Stimulated activated CD8-positive, alpha-beta memory T cell treated with anti-CD3 and anti-CD28 coated beads, Interleukin-15, amount 100 ng/mL, for 1 hour (primary cell): ENCODE measurements at regions not wholly inside any gene's neighbourhood (a gene's known extent, or its start where the extent isn't known, plus 50 kb on each side); places are given as distances from the start of the nearest gene placed in this dataset.

Experiments used
- DNase-seq: peaks from one replicate; pipeline ENCODE4 v3.0.0-alpha.2; 2020; ENCODE audit warnings: low read depth

GRCh38 chr5:110073534-110073933, 383.8 kb downstream of the MAN2A1 start:
- DNase-seq = no peak

GRCh38 chr5:110075656-110076055, 385.9 kb downstream of the MAN2A1 start:
- DNase-seq = no peak

- DNase-seq = no peak
Observed at GRCh38 chr5:110077147-110077546, 387.4 kb downstream of the MAN2A1 start.

GRCh38 chr5:110082194-110082593, 392.5 kb downstream of the MAN2A1 start:
- DNase-seq = no peak

- no peak for DNase-seq
Observed at GRCh38 chr5:110082863-110083262, 393.1 kb downstream of the MAN2A1 start.

DNA sequence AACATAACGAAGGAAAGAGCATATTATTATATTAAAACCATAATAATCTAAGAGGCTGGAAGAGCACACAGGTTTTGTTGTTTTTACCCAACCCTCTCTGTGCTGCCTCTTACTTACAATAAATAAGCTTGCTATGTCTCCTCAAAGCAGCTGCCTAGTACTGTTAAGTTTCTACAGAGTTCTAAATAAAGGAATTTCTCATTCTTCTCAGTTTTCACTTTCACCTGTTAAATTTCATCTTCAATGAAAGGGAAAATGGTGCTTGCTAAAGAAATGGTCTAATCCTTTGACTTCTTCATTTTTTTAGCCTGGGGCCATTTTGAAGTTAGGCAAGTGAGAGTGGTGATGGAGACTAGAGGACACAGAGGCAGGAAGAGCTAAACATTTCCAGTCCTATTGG, 396.1 kb downstream of the MAN2A1 start:
- DNase-seq = no peak

DNA sequence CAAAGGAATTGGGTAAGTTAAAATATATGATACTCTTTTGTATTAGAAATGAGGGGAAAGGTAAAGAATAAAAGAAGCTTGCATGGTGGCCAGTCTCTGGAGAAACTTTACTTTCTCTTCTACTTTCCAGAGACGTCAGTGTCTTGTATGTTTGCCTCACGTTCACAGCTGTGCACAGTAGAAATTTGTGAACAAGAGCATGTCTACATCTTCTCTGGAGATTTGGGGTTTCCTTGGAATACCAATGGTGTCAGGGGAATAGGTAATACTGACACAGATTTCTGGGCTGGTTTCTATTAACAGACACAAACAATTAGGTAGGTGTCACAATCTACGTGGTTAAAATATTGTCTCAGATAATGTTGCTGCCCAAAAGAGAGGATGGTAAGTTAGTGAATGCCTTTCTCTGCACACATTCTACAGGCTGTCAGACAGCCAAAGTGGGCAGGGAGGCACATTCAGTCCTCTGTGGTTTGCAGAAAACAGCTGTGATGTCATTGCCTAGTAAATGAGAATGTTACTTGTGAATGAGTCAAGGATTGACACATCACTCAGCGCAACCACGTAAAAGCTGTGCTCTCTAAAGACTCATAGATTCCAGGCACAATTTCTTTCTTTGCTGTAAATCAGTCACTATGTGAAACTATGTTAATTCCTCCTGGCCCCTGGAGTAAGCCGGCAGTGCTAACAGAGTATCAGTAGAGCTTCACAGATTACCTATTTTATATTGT, 397.1 kb downstream of the MAN2A1 start:
- no peak for DNase-seq

- DNase-seq = no peak
Observed at GRCh38 chr5:110087829-110088228, 398.1 kb downstream of the MAN2A1 start.

GRCh38 chr5:110088676-110089436, 399.1 kb downstream of the MAN2A1 start:
- DNase-seq = no peak

- no peak for DNase-seq
Observed at GRCh38 chr5:110092955-110093785, 403.4 kb downstream of the MAN2A1 start.

DNA sequence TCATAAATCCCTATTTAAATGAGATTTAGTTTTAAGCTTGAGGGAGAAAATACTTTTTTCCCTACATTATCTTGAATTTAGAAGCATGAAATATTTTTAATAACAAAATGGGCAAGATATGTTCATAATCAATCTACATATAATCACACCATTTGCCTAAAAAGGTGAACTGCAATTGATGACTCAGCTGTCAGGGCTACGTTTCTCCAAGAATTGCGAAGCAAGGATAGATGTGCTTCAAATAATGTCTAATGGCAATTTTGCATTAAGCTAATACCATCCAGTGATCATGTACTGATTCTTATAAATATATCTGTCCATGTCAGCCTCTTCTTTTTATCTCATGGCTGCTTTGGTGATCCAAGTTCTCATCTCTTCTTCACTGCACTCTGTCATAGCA, 404.4 kb downstream of the MAN2A1 start:
- DNase-seq = no peak

GRCh38 chr5:110094548-110094947, 404.8 kb downstream of the MAN2A1 start:
- DNase-seq = no peak

DNA sequence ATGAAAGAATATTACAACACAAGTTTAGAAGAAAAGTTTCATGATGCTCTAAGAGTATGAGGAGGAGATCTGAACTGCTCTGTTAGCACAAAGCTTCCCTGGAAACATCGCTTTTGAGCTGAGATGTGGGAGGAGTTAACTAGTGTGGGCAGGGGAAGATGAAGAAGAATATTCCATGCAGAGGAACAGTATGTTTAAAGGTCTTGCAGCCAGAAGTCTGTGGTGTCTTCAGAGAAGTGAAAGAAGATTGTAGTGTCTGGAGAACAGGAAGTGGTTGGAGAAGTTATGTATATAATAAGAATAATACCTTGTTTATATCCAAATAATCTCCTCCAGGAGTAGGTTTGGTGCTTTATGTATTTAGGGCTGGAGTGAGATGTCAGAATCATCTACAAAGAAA, 406.7 kb downstream of the MAN2A1 start:
- DNase-seq = no peak

- DNase-seq = no peak
Observed at GRCh38 chr5:110099572-110099971, 409.8 kb downstream of the MAN2A1 start.

GRCh38 chr5:110103081-110103480, 413.4 kb downstream of the MAN2A1 start:
- DNase-seq = no peak

- DNase-seq = no peak
Observed at GRCh38 chr5:110104060-110104725, 414.5 kb downstream of the MAN2A1 start.

GRCh38 chr5:110104726-110105669, 415.3 kb downstream of the MAN2A1 start:
- DNase-seq = no peak

- no peak for DNase-seq
Observed at GRCh38 chr5:110105692-110106091, 416.0 kb downstream of the MAN2A1 start.

DNA sequence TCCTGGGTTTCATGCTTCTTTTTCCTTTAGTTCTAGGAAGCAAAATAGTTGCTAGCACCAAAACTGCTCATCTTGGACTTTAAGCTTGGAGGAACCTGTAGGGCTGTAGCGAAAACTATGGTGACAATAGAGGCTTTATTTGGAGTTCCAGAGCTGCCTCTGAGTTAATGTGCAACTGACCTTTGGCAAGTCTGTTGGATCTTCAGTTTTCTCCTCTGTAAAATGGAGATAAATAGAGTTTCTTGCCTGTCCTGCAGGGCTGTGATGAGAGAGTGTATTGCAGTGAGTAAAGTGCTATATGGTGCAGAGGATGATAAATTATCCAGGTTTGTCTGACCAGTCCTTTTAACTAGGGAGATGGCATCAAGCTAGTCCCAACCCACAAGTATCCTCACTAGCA, 417.0 kb downstream of the MAN2A1 start:
- no peak for DNase-seq

DNA sequence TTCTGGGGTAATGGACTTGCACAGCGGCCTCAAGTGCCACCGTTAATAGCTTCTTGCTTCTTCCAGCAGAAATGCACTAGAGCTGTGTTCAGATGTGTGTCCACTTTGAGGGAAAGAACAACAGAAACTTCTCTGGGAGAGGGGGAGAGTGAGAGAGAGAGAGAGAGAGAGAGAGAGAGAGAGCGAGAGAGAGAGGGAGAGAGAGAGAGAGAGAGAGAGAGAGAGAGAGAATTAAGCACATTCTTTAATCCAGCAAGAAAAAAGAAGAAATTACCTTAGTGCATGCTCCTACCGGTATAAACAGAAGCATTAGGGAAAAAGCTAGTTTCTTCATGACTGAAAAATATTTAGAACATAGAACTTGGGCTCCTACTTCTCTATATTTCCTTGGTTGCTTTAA, 418.8 kb downstream of the MAN2A1 start:
- DNase-seq = no peak

- no peak for DNase-seq
Observed at GRCh38 chr5:110109667-110110066, 419.9 kb downstream of the MAN2A1 start.
